CD14-positive monocyte (primary cell): ENCODE measurements at regions not wholly inside any gene's neighbourhood (a gene's known extent, or its start where the extent isn't known, plus 50 kb on each side); places are given as distances from the start of the nearest gene placed in this dataset.
A peak's percentile ranks its signal among the peaks of the same experiment; 100 is the strongest.

Experiments
- DNase-seq, 3 donors: peaks; one replicate each; pipeline ENCODE4 v3.0.0-alpha.2; 2011 to 2022
- H2AFZ ChIP-seq: 2 replicates; pipeline ENCODE4 v1.6.0; 2012; ENCODE audit warnings: mild to moderate bottlenecking, low read depth, low read length, inconsistent platforms; ENCODE audit not compliant: insufficient read depth, poor library complexity, severe bottlenecking
- H3K27ac ChIP-seq, 2 donors: 1 replicate in 1 of 2; 2 replicates in 1 of 2; pipeline ENCODE4 v1.5.1; 2012 to 2013; ENCODE audit warnings: low read length in 2 of 2, control low read depth in 1 of 2, inconsistent platforms in 1 of 2, low read depth in 1 of 2, mild to moderate bottlenecking in 1 of 2
- H3K27me3 ChIP-seq, 2 donors: one replicate each; pipeline versions ENCODE4 v1.6.0 to v1.6.1; 2011 to 2013; ENCODE audit warnings: low read length in 2 of 2; ENCODE audit not compliant: control insufficient read depth in 2 of 2, insufficient read depth in 2 of 2
- H3K36me3 ChIP-seq, 2 donors: replicated peaks in 1 of 2; 1 replicate in 1 of 2; 2 replicates in 1 of 2; pipeline versions ENCODE4 v1.5.1 to v1.6.1; 2012 to 2013; ENCODE audit warnings: low read length in 2 of 2, control low read depth in 1 of 2, inconsistent platforms in 1 of 2, mild to moderate bottlenecking in 1 of 2; ENCODE audit not compliant: insufficient read depth in 2 of 2, control insufficient read depth in 1 of 2
- H3K4me1 ChIP-seq, 2 donors: 1 replicate in 1 of 2; 2 replicates in 1 of 2; pipeline versions ENCODE4 v1.5.1 to v1.6.1; 2012 to 2013; ENCODE audit warnings: low read length in 2 of 2, control low read depth in 1 of 2, inconsistent platforms in 1 of 2, mild to moderate bottlenecking in 1 of 2, moderate library complexity in 1 of 2; ENCODE audit not compliant: insufficient read depth in 2 of 2, control insufficient read depth in 1 of 2
- H3K4me2 ChIP-seq: replicated peaks from 2 replicates; pipeline ENCODE3; 2012; ENCODE audit warnings: low read length, moderate library complexity, mild to moderate bottlenecking; ENCODE audit not compliant: poor library complexity, severe bottlenecking; ENCODE audit errors: extremely low read depth
- H3K4me3 ChIP-seq, 3 experiments: fragments of 200-600 bp in 1 of 3; sonication (generic) in 1 of 3; replicated peaks in 1 of 3; 1 replicate in 2 of 3; 2 replicates in 1 of 3; pipeline ENCODE4 v1.5.1; 2011 to 2013; ENCODE audit warnings: low read length in 3 of 3, mild to moderate bottlenecking in 3 of 3, control low read depth in 2 of 3, low read depth in 2 of 3, inconsistent platforms in 1 of 3, moderate library complexity in 1 of 3
- H3K79me2 ChIP-seq: 2 replicates; pipeline ENCODE4 v1.6.0; 2012; ENCODE audit warnings: mild to moderate bottlenecking, control low read depth, inconsistent platforms, low read length, moderate library complexity; ENCODE audit not compliant: insufficient read depth
- H3K9ac ChIP-seq: 2 replicates; pipeline ENCODE4 v1.6.0; 2017; ENCODE audit warnings: low read length, mild to moderate bottlenecking; ENCODE audit not compliant: insufficient read depth, poor library complexity, severe bottlenecking
- H3K9me3 ChIP-seq, 2 donors: replicated peaks in 1 of 2; 1 replicate in 1 of 2; 2 replicates in 1 of 2; pipeline versions ENCODE4 v1.5.1 to v1.6.1; 2012 to 2013; ENCODE audit warnings: low read length in 2 of 2, control low read depth in 1 of 2; ENCODE audit not compliant: control insufficient read depth in 1 of 2, insufficient read depth in 1 of 2
- H4K20me1 ChIP-seq: 2 replicates; pipeline ENCODE4 v1.6.0; 2012; ENCODE audit warnings: mild to moderate bottlenecking, low read length, control low read depth, moderate library complexity; ENCODE audit not compliant: insufficient read depth
- H3K27ac Mint-ChIP-seq, 7 donors: one replicate each; pipeline ENCODE4 v1.8.0; 2020; ENCODE audit warnings: mild to moderate bottlenecking in 7 of 7, mixed read lengths in 7 of 7, moderate library complexity in 6 of 7, inconsistent platforms in 2 of 7
- H3K27me3 Mint-ChIP-seq, 3 donors: one replicate each; pipeline ENCODE4 v1.8.0; 2021 to 2022; ENCODE audit warnings: low read depth in 3 of 3, mild to moderate bottlenecking in 3 of 3, mixed read lengths in 3 of 3, moderate library complexity in 3 of 3, inconsistent platforms in 1 of 3
- H3K36me3 Mint-ChIP-seq, 2 donors: one replicate each; pipeline ENCODE4 v1.8.0; 2020; ENCODE audit warnings: mixed read lengths in 2 of 2, inconsistent platforms in 1 of 2, mild to moderate bottlenecking in 1 of 2
- H3K4me1 Mint-ChIP-seq: one replicate; pipeline ENCODE4 v1.8.0; 2020; ENCODE audit warnings: mild to moderate bottlenecking, mixed read lengths
- H3K4me3 Mint-ChIP-seq, 2 donors: one replicate each; pipeline ENCODE4 v1.8.0; 2020; ENCODE audit warnings: mild to moderate bottlenecking in 2 of 2, mixed read lengths in 2 of 2, moderate library complexity in 1 of 2
- H3K9me3 Mint-ChIP-seq, 7 donors: one replicate each; pipeline ENCODE4 v1.8.0; 2020 to 2022; ENCODE audit warnings: mixed read lengths in 7 of 7, mild to moderate bottlenecking in 6 of 7, moderate library complexity in 6 of 7, inconsistent platforms in 2 of 7
- CTCF ChIP-seq: fragments of 200-600 bp; IDR thresholded peaks from one replicate; pipeline ENCODE4 v1.8.0; 2022; ENCODE audit warnings: antibody characterized with exemption, mild to moderate bottlenecking
- WGBS: methylation state at CpG from one replicate; pipeline ENCODE4 v1.1.5; 2013; ENCODE audit warnings: missing lambda C conversion rate; ENCODE audit not compliant: insufficient coverage; 5-methylcytosine and 5-hydroxymethylcytosine counted together
- intact Hi-C, 2 donors: fragments of 100-400 bp; cut with micrococcal nuclease; formaldehyde crosslinking; loops; one replicate each; pipeline versions ENCODE4 v1.15.0 to v1.15.1; 2023

- Mint-ChIP-seq H3K4me3 (no peak overlapping the region), H3K9me3 (peaks cover 14 to 25% (median 20%) of the 10 kb centered on the region in 7 donors), H3K27me3 (peaks cover 1 to 2% (median 1%) of the 10 kb centered on the region in 3 donors), H3K4me1 (peaks cover 48% of the 10 kb centered on the region), H3K36me3 (peaks cover 7 to 10% of the 10 kb centered on the region in 2 donors), H3K27ac (peak overlapping the region; percentile 85 to 96 (median 92))
- Histone ChIP-seq H3K4me3 (no peak overlapping the region), H3K4me2 (peak overlapping the region; percentile 17), H4K20me1 (no peaks in the 10 kb centered on the region), H3K27ac (peak overlapping the region in 1 of 2 donors; percentile 60), H3K36me3 (no peaks in the 10 kb centered on the region), H3K9ac (no peak overlapping the region), H3K27me3 (no peaks in the 10 kb centered on the region), H3K79me2 (no peaks in the 10 kb centered on the region), H2AFZ (no peak overlapping the region), H3K4me1 (peaks cover 45 to 49% of the 10 kb centered on the region in 2 donors), H3K9me3 (peaks cover 22% of the 10 kb centered on the region in 2 donors)
- intact Hi-C loops = no loop called here
- DNase-seq = no peak
- no peak for TF ChIP-seq CTCF
- 100% methylated on average over 1 of the region's 3 CpGs for WGBS
Observed at GRCh38 chr15:69692342-69692741, 239.7 kb downstream of the RPLP1 start.

GRCh38 chr15:69693059-69693458 lies 240.4 kb downstream of the RPLP1 start:
- Mint-ChIP-seq H3K36me3 (peaks cover 7 to 10% of the 10 kb centered on the region in 2 donors), H3K4me1 (peaks cover 55% of the 10 kb centered on the region), H3K9me3 (peaks cover 12 to 23% (median 19%) of the 10 kb centered on the region in 7 donors), H3K4me3 (peak overlapping the region in 1 of 2 donors; percentile 68), H3K27ac (peak overlapping the region; percentile 48 to 95 (median 73)), H3K27me3 (peaks cover 0 to 2% (median 1%) of the 10 kb centered on the region in 3 donors)
- Histone ChIP-seq H4K20me1 (no peaks in the 10 kb centered on the region), H3K79me2 (no peaks in the 10 kb centered on the region), H3K27ac (peak overlapping the region in 1 of 2 donors; percentile 60), H3K4me1 (peaks cover 53 to 56% of the 10 kb centered on the region in 2 donors), H3K9me3 (peaks cover 20 to 22% of the 10 kb centered on the region in 2 donors), H3K27me3 (no peaks in the 10 kb centered on the region), H2AFZ (no peak overlapping the region), H3K9ac (no peak overlapping the region), H3K4me2 (peak overlapping the region; percentile 17), H3K36me3 (no peaks in the 10 kb centered on the region), H3K4me3 (no peak overlapping the region)
- WGBS = 36% methylated on average over 2 of the region's 4 CpGs
- intact Hi-C loops = no loop called here
- peak in 2 of 3 donors; percentile 17 to 27 for DNase-seq
- no peak for TF ChIP-seq CTCF
